Middle frontal gyrus (tissue), 1 donor: ENCODE measurements at regions not wholly inside any gene's neighbourhood (a gene's known extent, or its start where the extent isn't known, plus 50 kb on each side); places are given as distances from the start of the nearest gene placed in this dataset.

Source experiments
- DNase-seq: peaks from one replicate; pipeline ENCODE4 v3.0.0-alpha.2; 2015; ENCODE audit warnings: low spot score; ENCODE audit errors: extremely low spot score

DNA sequence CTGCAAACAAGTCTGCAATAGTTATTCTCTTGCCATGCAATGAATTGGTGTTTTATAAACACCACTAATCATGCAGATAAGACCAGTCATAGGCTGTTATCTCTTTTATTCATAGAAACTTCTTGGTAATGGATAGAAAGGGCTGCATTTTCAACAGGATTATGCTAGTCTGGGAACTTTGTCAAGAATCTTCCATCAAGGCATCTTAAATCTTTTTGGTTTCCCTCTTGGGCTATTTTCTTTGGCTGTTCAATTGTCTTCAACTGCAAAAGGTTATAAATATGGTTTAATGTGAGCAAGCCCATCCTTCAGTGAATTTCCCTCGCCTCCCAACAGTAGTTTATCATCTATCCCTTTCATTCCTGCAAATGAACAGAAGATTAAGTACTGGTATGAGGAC, 59.0 kb upstream of the MINAR1 start:
- DNase-seq = no peak

DNA sequence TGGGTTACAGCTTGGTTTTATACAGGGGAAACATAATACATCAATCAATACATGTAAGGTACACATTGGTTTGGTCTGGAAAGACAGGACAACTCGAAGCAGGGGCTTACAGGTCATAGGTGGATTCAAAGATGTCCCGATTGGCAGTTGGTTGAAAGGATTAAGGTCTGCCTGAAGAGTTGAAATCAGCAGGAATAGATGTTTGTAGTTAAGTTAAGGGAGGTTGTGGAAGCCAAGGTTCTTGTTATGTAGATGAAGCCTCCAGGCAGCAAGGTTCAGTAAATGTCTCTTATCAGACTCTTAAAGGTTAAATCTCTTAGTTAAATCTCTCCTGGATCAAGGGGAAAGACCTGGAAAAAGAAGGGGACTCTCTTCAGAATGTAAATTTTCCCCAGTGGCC, 58.4 kb upstream of the MINAR1 start:
- no peak for DNase-seq

- no peak for DNase-seq
Measured at GRCh38 chr15:79376383-79376782, 55.8 kb upstream of the MINAR1 start.

- DNase-seq = no peak
Measured at GRCh38 chr15:79378394-79379109, 53.6 kb upstream of the MINAR1 start.

GRCh38 chr15:79380755-79381497, 51.2 kb upstream of the MINAR1 start:
- DNase-seq = peak; percentile 73

DNA sequence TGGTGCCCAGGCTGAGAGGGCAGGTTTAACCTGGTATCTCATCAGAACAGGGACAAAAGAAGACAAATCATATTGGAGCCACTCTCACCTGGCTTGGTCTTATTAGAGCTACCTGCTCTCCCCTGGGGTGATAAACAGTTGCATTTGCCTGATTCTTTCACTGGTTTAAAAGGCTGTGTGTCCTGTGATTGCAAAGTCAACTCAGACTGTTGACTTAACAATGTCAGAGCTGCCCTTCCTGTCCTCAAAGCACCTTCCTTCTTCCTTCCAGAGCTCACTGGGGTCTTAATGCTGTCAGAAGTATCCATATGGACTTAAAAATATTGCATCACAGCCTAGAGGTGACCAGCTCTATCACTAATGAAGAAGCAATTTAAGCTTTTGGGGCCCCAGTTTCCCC, 50.5 kb upstream of the MINAR1 start:
- no peak for DNase-seq
